OCI-LY3 (cell line): ENCODE measurements at regions not wholly inside any gene's neighbourhood (a gene's known extent, or its start where the extent isn't known, plus 50 kb on each side); places are given as distances from the start of the nearest gene placed in this dataset.

Source experiments
- EZH2phosphoT487 ChIP-seq: fragments of 200-600 bp; shearing (Covaris generic); IDR thresholded peaks from 2 replicates; pipeline ENCODE4 v1.6.1; 2018; ENCODE audit warnings: antibody characterized with exemption, mixed run types, low read depth
- TF ChIP-seq, protein P1 (sequence below): fragments of 200-600, 300-600 bp; sonication (generic); IDR thresholded peaks from 2 replicates; pipeline ENCODE4 v1.5.1; 2014; ENCODE audit warnings: antibody characterized with exemption, low read length, low read depth

DNA sequence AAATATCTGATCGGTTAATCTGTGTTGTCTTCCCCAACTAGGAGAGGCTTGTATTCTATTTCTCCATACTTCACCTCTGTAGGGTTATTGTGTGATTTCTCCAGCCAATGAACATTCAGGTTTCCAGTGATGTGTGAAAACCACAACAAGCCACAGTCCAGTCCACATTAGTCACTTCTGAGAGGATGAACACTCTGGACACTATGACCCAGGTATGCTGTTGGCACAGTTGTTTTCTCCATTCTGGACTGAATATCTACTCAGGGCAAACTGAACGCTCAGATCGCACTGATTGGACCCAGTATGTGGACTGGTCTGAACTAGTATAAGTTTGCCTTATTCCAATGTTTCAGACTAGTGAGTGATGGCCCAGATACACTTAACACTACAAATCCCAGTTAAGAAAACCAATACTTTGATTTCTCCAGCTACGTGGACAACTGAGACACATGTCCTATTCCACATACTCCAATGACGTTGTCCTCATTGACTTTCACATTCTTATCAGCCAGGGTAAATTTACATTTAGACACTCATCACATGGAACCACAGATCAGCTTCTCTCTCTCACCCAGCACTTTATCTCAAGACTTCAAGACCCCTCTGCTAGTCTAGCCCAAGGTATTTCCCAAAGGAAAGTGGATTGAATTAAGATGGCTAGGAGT is 587.4 kb upstream of the SGO1 start:
- TF ChIP-seq, protein P1, sequence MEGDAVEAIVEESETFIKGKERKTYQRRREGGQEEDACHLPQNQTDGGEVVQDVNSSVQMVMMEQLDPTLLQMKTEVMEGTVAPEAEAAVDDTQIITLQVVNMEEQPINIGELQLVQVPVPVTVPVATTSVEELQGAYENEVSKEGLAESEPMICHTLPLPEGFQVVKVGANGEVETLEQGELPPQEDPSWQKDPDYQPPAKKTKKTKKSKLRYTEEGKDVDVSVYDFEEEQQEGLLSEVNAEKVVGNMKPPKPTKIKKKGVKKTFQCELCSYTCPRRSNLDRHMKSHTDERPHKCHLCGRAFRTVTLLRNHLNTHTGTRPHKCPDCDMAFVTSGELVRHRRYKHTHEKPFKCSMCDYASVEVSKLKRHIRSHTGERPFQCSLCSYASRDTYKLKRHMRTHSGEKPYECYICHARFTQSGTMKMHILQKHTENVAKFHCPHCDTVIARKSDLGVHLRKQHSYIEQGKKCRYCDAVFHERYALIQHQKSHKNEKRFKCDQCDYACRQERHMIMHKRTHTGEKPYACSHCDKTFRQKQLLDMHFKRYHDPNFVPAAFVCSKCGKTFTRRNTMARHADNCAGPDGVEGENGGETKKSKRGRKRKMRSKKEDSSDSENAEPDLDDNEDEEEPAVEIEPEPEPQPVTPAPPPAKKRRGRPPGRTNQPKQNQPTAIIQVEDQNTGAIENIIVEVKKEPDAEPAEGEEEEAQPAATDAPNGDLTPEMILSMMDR: no peak
- TF ChIP-seq EZH2phosphoT487: no peak
